ENCODE measurements at regions not wholly inside any gene's neighbourhood (a gene's known extent, or its start where the extent isn't known, plus 50 kb on each side); places are given as distances from the start of the nearest gene placed in this dataset.

- no peak for TF ChIP-seq FOXM1 (IDR thresholded peaks at IDR 0.05; ENCODE audit: borderline replicate concordance)
- TF ChIP-seq FOXK2 (IDR thresholded peaks at IDR 0.05) = no peak
- TF ChIP-seq TARDBP (IDR thresholded peaks at IDR 0.05) = no peak
- no peak for TF ChIP-seq SUZ12 (IDR thresholded peaks at IDR 0.05)
- TF ChIP-seq BHLHE40 (IDR thresholded peaks at IDR 0.05; ENCODE audit: borderline replicate concordance) = no peak
- TF ChIP-seq HDGF (IDR thresholded peaks at IDR 0.05; ENCODE audit: borderline replicate concordance) = no peak
- POLR2A ChIA-PET = no interaction called here
- CTCF ChIA-PET = no interaction called here
- no peak for DNase-seq (ENCODE audit: extremely low spot score)
Observed at GRCh38 chr12:47017041-47017713, 62.2 kb upstream of the PCED1B start.

DNA sequence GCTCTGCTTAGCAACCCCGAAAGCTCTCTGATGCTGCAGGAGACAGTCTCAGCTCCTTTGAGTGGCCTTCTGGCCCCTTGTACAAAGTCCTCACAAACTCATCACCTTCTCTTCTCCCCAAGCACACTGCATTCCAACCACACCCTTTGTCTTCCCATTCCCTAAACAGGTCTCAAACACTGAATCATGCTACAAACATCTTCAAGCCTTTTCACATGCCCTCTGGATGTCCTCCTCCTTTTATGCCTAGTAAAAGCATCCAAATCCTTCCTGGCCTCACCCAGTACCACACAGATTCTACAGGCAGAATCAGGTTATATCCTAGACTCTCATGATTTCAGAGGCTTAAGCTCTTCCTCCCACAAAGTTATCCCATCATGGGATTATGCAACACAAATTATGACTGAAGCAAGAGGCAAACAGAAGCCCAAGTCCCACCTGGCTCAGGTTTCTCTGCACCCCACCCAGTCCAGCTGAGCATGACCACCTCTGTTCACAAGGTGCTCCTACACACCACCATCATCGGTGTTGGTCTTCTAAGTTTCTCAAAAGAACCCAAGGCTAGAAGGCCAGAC lies 61.4 kb upstream of the PCED1B start:
- DNase-seq (ENCODE audit: extremely low spot score) = no peak
- POLR2A ChIA-PET = no interaction called here
- CTCF ChIA-PET = no interaction called here
- no peak for TF ChIP-seq FOXM1 (IDR thresholded peaks at IDR 0.05; ENCODE audit: borderline replicate concordance)
- TF ChIP-seq ARNT (IDR thresholded peaks at IDR 0.05) = no peak
- no peak for TF ChIP-seq ELF4 (IDR thresholded peaks at IDR 0.05)
- TF ChIP-seq ZNF384 (IDR thresholded peaks at IDR 0.05) = no peak
- TF ChIP-seq HDGF (IDR thresholded peaks at IDR 0.05; ENCODE audit: borderline replicate concordance) = no peak
- TF ChIP-seq BHLHE40 (IDR thresholded peaks at IDR 0.05; ENCODE audit: borderline replicate concordance) = no peak
- TF ChIP-seq TARDBP (IDR thresholded peaks at IDR 0.05) = no peak
- no peak for TF ChIP-seq SUZ12 (IDR thresholded peaks at IDR 0.05)
- TF ChIP-seq NFRKB (IDR thresholded peaks at IDR 0.05) = no peak
- TF ChIP-seq SP1 (IDR thresholded peaks at IDR 0.05) = no peak
- TF ChIP-seq FOXA1 (IDR thresholded peaks at IDR 0.05) = no peak
- no peak for TF ChIP-seq CTBP1 (IDR thresholded peaks at IDR 0.05; ENCODE audit: borderline replicate concordance)
- no peak for TF ChIP-seq LEF1 (IDR thresholded peaks at IDR 0.05; ENCODE audit: borderline replicate concordance)
- TF ChIP-seq PKNOX1 (IDR thresholded peaks at IDR 0.05) = no peak
- TF ChIP-seq L3MBTL2 (conservative IDR thresholded peaks at IDR 0.05) = no peak
- no peak for TF ChIP-seq FOXK2 (IDR thresholded peaks at IDR 0.05)

GRCh38 chr12:47020211-47020821 lies 59.1 kb upstream of the PCED1B start:
- ChIA-PET POLR2A (no interaction called here), CTCF (interaction anchor here (1.5 kb wide), 1 partner anchor 896 kb away, joined by 3 read pairs; no protein-coding TSS in a partner anchor)
- TF ChIP-seq ZNF384 (IDR thresholded peaks at IDR 0.05) (no peak), CTBP1 (IDR thresholded peaks at IDR 0.05; ENCODE audit: borderline replicate concordance) (no peak), ELF4 (IDR thresholded peaks at IDR 0.05) (no peak), PKNOX1 (IDR thresholded peaks at IDR 0.05) (no peak), L3MBTL2 (conservative IDR thresholded peaks at IDR 0.05) (no peak), HDGF (IDR thresholded peaks at IDR 0.05; ENCODE audit: borderline replicate concordance) (no peak), NFRKB (IDR thresholded peaks at IDR 0.05) (no peak)
- DNase-seq (ENCODE audit: extremely low spot score) = no peak

DNA sequence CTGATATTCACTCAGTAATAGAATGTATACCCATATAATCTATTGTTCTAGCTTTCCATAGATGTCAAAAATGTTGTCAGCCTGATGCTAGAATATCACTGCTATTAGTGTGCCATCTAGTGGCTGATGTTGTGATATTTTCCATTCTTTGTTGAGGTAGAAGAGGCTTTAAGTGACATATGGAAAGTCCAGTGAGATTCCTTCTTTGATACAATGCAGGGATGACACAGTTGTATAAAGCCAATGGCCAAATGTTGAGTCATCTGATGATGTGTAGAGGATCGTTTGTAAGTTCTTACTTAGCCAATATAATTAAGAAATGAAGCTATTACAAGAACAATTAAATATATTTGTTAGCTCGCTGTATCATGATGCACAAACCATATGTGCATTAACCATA lies 58.1 kb upstream of the PCED1B start:
- TF ChIP-seq FOXK2 (IDR thresholded peaks at IDR 0.05) (no peak), PKNOX1 (IDR thresholded peaks at IDR 0.05) (peak; percentile 77)
- CTCF ChIA-PET = interaction anchor here (0.6 to 1.5 kb wide), 4 partner anchors 10 to 1891 kb away, joined by 3 to 8 read pairs (median 3); no protein-coding TSS in a partner anchor
- peak; percentile 30 for DNase-seq (ENCODE audit: extremely low spot score)
- POLR2A ChIA-PET = no interaction called here

- no peak for DNase-seq (ENCODE audit: extremely low spot score)
- TF ChIP-seq FOXM1 (IDR thresholded peaks at IDR 0.05; ENCODE audit: borderline replicate concordance) (no peak), BHLHE40 (IDR thresholded peaks at IDR 0.05; ENCODE audit: borderline replicate concordance) (no peak), CTBP1 (IDR thresholded peaks at IDR 0.05; ENCODE audit: borderline replicate concordance) (no peak), HDGF (IDR thresholded peaks at IDR 0.05; ENCODE audit: borderline replicate concordance) (no peak), SP1 (IDR thresholded peaks at IDR 0.05) (no peak), ELF4 (IDR thresholded peaks at IDR 0.05) (no peak), LEF1 (IDR thresholded peaks at IDR 0.05; ENCODE audit: borderline replicate concordance) (no peak), ZNF384 (IDR thresholded peaks at IDR 0.05) (no peak), FOXA1 (IDR thresholded peaks at IDR 0.05) (no peak), L3MBTL2 (conservative IDR thresholded peaks at IDR 0.05) (no peak), NFRKB (IDR thresholded peaks at IDR 0.05) (no peak), FOXK2 (IDR thresholded peaks at IDR 0.05) (no peak), SUZ12 (IDR thresholded peaks at IDR 0.05) (no peak), ARNT (IDR thresholded peaks at IDR 0.05) (no peak), PKNOX1 (IDR thresholded peaks at IDR 0.05) (no peak), TARDBP (IDR thresholded peaks at IDR 0.05) (no peak)
- ChIA-PET POLR2A (no interaction called here), CTCF (interaction anchor here (1.5 kb wide), 1 partner anchor 10 kb away, joined by 8 read pairs; no protein-coding TSS in a partner anchor)
Observed at GRCh38 chr12:47022296-47022695, 57.1 kb upstream of the PCED1B start.

All from HEK293T (cell line).